NB4 (cell line): ENCODE measurements at regions not wholly inside any gene's neighbourhood (a gene's known extent, or its start where the extent isn't known, plus 50 kb on each side); places are given as distances from the start of the nearest gene placed in this dataset.

Experiments used
- MYC ChIP-seq: IDR thresholded peaks from 2 replicates; pipeline ENCODE4 v1.6.1; 2011; ENCODE audit warnings: low read depth, low read length
- POLR2A ChIP-seq: IDR thresholded peaks from 2 replicates; pipeline ENCODE4 v1.6.1; 2011; ENCODE audit warnings: mild to moderate bottlenecking; ENCODE audit not compliant: insufficient read length; ENCODE audit errors: extremely low read depth
- TF ChIP-seq, protein P1 (sequence below): IDR thresholded peaks from one replicate; pipeline ENCODE4 v1.5.1; 2012; ENCODE audit warnings: low read depth, low read length

DNA sequence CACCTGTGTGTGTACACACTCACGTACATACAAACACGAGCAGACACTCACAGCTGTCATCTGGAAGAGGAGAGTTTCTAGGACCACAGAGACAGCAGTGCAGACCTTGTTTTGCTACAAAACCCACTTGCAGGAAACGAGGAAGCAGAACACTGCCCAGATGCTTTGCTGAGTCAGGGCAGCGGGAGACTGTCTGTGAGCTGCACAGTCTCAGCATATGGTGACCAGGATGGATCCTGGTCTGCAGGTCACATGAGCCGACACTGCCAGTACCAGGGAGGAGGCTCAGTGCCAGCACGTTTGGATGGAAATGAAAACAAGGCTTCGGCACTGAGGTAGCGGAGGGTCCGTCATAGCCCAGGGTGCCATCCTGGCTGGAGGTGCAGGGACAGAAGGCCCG, 117.6 kb upstream of the DPP6 start:
- TF ChIP-seq, protein P1, sequence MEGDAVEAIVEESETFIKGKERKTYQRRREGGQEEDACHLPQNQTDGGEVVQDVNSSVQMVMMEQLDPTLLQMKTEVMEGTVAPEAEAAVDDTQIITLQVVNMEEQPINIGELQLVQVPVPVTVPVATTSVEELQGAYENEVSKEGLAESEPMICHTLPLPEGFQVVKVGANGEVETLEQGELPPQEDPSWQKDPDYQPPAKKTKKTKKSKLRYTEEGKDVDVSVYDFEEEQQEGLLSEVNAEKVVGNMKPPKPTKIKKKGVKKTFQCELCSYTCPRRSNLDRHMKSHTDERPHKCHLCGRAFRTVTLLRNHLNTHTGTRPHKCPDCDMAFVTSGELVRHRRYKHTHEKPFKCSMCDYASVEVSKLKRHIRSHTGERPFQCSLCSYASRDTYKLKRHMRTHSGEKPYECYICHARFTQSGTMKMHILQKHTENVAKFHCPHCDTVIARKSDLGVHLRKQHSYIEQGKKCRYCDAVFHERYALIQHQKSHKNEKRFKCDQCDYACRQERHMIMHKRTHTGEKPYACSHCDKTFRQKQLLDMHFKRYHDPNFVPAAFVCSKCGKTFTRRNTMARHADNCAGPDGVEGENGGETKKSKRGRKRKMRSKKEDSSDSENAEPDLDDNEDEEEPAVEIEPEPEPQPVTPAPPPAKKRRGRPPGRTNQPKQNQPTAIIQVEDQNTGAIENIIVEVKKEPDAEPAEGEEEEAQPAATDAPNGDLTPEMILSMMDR, result no peak
- no peak for TF ChIP-seq MYC
- TF ChIP-seq POLR2A, result no peak
